ENCODE measurements at regions not wholly inside any gene's neighbourhood (a gene's known extent, or its start where the extent isn't known, plus 50 kb on each side); places are given as distances from the start of the nearest gene placed in this dataset.
"Not testable (repeated sequence)": the region's sequence is repeated elsewhere in the genome, so short reads cannot be mapped to it uniquely, and the experiment has no call there.

DNA sequence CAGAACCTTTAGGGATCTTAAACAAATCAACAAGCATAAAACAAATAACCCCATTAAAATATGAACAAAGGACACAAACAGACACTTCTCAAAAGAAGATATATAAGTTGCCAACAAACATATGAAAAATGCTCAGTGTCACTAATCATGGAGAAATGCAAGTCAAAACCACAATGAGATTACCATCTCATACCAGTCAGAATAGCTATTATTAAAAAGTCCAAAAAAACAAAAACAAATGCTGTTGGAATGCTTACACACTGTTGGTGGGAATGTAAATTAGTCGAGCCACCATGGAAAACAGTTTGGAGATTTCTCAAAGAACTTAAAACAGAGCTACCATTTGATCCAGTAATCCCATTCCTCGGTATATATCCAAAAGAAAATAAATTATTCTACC is 423.6 kb downstream of the OTOL1 start:
- DNase-seq = no peak

DNA sequence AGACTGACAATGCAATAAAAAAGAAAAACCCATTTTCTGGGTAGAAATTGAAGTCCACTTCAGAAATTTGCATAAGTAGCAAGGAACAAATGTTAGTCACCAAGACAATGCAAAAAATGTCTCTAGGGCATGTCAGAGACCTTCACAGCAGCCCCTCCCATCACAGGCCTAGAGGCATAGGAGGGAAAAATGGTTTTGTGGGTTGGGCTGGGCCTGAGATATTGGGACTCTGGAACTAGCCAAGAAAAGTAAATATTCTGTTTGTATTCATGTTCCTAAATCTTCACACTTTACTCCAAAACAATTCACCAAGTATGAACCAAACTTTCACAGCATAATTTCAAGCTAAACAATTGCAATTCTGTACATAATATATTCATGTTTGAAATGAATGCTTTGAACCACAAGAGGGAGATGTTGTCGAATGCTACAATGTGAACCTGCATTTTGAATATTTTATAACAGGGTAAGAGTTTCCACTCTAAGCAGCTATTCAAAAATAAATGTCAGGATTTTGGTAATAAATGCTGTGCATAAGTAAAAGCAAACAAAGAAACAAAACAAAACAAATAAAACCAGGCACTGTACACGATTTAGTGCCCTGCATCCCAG is 429.2 kb downstream of the OTOL1 start:
- DNase-seq = no peak

DNA sequence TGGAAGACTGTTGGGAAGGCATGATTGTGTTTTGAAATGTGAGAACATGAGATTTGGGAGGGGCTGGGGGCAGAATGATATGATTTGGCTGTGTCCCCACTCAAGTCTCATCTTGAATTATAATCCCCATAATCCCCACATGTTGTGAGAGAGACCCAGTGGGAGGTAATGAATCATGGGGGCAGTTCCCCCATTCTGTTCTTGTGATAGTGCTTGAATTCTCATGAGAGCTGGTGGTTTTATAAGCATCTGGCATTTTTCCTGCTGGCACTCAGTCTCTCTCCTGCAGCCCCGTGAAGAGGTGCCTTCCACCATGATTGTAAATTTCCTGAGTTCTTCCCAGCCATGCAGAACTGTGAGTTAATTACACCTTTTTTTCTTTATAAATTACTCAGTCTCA is 430.5 kb downstream of the OTOL1 start:
- no peak for DNase-seq

DNA sequence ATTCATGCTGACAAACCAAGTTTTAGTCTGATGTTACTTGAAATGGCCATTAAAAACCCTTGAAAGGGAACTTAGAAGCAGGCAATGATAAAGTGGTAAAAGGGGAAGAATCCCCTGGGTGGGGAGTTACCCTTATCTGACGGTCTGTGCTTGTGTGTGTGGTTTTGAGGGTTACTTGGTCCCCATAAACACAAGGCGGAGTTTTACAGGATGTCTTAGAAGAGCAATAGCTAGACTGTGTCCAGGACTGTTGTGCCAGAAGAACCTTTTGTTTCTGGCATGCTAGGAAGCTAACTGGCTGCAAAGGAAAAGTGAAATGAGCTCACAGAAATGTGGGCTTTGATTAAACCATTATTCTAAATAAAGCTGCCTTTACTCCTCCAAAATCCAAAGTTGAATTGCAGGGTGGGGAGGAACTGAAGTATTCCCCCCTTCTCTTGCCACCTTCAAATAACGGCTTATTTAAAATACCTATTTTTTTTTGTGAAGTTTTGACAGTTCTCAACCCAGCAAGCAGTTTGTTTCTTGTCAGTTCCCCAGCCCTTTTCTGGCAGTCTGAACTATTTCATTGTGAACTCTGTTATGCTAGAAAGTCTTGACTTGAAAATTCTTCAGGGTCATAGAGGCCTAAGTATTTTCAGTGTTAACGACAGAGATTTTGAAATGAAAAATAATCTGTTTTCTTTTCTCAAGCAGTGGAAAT is 443.5 kb downstream of the OTOL1 start:
- DNase-seq = peak; percentile 42

DNA sequence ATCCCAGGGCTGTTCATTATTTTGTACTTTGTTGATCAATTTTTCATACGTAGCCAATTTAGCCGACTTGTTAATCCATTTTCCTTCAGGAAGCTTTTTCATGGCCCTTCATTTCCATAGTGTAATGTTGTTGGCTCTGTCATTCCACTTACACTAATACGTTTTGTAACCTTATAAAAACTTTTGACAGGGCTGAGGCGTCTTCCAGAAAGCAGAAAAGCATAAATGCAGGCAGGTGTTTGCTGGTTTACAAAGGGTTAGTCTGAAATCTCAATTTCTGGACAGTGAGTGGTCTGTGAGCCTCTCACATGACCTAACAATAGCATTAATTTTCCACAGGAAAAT is 444.0 kb downstream of the OTOL1 start:
- DNase-seq = no peak

DNA sequence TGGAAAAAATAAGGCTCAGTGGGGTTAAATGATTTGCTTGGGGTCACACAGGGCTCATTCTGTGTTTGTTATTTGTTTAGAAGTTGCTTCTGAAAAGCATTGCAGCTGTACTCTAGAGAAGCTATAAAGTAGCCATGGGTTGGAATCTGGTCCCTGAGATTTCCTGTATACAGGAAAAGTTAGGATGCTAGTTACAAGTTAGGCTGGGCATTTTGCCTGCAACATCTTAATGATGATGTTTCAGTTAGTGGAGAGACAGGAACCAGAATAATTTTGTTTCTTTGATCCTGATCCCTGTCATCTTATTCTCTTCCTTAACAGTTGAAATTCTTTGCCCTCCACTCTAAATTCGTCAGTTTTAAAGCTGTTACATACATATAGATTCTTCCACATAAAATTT is 445.3 kb downstream of the OTOL1 start:
- DNase-seq = no peak

DNA sequence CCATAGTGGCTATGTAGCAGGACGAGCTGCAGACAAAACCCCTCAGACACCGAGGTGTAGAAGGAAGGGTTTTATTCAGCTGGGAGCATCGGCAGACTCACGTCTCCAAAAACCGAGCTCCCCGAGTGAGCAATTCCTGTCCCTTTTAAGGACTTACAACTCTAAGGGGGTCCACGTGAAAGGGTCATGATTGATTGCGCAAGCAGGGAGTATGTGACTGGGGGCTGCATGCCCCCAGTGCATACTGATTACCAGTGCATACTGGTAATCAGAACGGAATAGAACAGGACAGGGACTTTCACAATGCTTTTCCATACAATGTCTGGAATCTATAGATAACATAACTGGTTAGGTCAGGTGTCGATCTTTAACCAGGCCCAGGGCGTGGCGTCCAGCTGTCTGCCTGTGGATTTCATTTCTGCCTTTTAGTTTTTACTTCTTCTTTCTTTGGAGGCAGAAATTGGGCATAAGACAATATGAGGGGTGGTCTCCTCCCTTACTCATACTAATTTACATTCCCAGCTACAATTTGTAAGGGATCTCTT is 447.3 kb downstream of the OTOL1 start:
- not testable (repeated sequence) for DNase-seq

DNA sequence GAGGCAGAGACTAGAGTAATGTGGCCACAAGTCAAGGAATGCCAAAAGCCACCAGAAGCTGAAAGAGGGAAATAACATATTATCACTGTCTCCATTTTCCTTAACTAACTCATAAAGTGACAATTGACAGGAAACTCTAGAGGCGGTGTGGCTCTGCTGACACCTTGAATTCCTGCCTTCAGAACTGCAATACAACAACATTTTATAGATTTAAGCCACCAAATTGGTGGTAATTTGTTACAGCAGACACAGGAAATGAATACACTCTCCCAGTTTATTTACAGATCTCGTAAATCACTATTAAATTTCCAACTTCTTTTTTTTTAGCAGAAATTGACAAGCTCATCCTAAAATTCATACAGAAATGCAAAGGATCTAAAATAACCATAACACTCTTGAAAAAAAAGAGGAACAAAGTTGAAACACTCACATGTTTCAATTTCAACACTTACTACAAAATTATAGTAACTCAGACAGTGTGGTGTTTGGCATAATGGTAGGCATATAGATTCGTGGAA is 449.9 kb downstream of the OTOL1 start:
- no peak for DNase-seq

DNA sequence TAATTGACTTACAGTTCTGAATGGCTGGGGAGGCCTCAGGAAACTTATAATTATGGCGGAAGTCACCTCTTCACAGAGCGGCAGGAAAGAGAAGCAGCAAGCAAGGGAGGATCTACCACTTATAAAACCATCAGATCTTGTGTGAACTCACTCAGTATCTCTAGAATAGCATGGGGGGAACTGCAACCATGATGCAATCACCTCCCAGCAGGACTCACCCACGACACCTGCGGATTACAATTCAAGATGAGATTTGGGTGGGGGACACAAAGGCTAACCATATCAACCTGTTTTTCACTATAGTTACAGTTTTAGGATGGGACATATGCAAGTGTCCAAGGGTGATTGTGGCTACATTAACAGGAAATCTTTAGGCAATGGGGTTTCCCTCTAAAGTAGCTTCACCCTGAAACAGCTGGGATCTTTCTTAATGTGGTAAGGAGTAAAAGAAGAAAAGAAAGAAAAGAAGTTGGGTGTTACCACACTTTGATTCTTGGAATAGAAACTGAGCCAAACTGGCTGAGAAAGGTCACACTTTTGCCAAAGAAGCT is 453.8 kb downstream of the OTOL1 start:
- no peak for DNase-seq

DNA sequence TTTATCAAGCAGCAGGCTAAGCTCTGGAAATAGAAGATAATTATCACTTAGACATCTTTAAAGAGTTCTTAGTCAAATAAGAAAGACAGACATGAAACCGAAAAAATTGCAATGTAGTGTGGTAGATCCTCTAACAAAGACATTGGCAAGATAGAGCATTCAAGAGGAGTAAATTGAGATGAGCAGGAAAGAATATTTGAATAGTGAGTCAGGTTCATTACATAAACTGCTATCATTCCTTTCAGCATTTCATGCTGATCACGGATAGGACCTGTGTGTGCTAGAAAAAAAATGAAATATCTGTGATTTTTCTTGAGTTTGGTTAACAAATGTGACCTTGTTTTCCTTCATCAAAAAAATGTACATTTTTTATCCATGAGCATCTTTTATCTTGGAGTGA is 460.9 kb downstream of the OTOL1 start:
- DNase-seq = no peak

DNA sequence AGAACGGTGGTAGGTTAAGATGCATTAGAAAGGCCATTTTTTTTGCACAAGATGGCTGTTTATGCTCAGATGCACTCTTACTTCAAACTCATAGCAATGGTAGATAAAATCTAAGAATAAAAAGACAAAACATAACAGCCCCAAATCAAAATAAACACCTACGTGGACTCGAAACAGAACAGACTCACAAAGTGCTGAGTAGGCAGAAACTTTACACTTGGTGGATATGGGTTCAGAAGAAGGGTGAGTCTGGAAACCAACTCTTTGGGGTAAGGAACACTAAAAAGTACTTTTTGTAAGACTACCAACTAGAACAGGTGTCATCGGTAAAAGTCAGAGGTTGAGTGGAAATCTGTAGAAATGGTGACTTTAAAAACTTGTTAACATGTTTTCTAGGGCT is 468.2 kb downstream of the OTOL1 start:
- DNase-seq = no peak

DNA sequence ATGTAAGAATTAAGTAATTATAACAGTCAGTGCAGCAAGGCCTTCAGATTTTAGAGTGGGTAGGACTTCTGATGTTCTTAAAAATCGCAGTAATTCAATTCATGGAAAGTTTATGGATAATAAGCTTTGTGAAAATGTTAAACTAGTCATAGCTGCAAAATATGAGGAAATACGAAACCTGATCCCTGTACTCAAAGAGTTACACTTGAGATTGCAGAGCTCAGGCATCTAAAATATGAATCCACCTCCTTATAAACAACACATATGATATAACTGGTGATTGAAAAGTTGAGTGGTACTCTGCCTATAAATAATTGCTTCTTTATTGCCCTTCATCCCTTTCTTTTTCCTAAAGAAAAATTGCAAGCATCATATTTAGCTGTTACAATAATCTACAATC is 473.3 kb downstream of the OTOL1 start:
- DNase-seq = no peak

DNA sequence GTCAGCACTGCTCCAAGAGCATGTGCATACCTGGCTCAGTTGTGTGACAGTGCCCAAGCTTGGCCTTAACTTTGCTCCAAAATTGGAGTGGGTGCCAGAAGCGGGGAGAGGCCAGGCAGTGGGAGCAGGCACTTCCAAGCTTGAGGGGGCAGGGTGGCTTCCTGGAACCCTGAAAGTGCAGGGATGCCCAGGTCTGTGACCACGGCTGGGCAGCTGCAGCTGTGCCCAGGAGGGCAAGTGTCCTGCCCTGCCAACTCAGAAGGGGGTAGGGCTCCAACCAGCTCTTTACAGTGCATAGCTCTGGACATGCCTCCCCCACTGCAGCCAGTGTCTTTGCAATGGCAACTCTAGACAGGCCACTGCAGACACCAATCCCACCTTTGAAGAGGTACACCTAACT is 478.6 kb downstream of the OTOL1 start:
- no peak for DNase-seq

DNA sequence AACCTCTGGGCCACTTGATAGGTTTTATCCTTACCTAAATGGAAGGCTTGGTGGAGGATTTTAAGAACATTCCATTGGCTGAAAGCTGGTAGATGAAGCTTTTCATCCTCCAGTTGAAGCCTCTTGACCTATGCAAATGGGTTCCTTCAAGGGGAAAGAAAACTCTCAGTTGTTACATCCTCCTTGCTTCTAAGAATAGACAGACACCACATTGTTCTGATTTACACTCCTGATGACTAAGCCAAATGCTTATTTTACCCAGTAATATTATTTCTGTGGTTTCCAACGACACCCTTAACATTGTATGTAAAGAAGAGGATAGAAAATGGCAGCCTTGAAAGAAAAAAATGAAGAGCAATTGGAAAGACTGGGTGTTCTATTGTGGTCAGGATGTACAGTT is 480.5 kb downstream of the OTOL1 start:
- DNase-seq = no peak

DNA sequence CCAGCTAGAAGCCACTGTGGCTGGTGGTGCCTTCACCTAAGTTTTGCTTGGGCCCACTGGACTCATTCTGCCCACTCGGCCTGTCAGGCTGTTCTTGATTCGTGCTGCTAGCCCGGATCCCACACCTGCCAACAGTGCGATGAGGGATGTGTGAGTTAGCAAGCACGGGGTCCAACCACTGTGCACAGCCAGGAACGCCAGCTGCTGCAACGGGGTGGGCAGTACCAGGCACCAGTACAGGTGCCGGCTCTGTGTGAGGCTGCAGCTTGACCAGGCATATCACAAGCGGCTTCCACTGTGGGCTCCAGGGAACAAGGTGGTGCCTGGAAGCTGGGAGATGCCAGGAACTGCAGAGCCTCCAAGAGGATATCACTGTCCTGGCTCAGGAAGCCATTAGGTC is 481.2 kb downstream of the OTOL1 start:
- no peak for DNase-seq

DNA sequence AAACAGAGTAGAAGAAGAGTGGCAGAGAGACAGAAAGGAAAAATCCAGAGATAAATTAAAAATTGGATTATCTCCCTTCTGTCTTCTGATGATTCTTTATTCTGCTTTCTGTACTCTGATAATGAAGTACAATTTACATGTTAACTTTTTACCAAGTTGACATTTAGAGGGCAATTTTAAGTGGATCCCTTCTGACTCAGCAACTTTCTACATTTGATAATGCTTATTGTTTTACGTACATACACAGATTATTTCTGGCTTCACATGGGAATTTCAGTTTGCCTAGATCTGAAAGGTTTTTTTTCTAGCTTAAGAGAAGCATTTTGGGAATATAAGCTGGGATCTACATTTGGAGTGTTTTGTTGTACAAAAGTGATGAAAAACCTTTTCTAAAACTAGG is 491.3 kb downstream of the OTOL1 start:
- DNase-seq = no peak

DNA sequence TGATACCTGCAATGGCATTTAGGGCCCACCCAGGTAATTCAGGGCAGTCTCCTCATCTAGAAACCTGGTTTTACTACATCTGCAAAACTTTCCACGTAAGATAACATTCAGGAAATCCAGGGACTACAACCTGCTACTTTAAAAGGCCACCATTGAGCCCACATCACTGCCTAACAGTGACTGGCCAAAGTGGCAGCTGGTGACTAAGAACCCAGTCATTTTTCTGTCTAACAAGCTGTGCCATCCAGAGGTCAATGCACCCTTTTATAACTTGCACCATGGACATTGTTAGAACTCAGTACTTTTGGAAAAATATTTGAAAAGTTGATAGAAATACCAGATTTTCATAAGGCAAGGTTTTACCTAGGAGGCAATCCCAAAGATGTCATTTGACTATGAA is 492.4 kb downstream of the OTOL1 start:
- no peak for DNase-seq

DNA sequence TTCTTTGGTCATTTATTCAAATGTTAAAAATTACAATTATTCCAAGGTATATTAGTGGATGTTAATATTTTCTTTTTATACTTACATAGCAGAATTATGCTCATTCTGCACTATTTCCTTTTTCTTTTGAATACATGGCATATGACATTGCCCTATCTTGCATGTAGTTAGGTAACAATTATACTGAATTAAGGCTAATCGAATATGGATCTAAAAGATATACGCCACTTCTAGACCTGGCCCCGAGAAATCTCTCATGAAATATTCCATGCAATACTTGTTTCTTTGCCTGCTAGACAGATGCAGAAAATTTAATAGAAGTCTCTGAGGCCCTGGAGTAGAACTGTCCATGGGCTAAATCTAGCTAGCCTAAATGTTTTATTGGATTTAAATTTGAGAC is 493.4 kb downstream of the OTOL1 start:
- no peak for DNase-seq

DNA sequence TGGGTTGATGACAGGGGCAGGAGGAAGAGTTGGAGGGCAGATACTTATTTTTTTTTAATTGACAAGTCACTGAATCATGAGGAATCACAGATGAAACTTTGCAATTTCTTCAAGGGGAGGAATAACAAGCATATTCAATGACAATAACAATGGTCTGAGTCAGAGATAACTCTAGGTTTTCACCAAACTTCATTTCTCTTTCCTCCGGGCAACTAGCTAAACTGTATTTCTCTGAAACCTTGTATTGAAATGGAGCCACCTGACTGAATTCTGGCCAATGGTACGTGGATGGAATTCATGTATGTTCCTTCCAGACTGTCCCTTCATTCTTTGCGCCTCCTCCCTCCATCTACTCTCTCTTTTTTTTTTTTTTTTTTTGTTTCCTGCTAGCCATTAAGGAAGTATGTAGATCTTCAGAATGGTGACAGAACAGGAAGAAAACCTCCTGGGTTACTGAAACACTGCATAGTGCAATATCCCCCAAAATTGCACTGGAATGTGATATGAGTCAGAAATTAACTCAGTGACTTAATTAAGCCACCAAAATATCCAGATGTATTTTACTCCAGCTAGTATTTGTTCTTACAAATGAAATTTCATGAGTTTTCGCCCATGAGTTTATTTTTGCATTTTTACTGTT is 495.4 kb downstream of the OTOL1 start:
- no peak for DNase-seq

DNA sequence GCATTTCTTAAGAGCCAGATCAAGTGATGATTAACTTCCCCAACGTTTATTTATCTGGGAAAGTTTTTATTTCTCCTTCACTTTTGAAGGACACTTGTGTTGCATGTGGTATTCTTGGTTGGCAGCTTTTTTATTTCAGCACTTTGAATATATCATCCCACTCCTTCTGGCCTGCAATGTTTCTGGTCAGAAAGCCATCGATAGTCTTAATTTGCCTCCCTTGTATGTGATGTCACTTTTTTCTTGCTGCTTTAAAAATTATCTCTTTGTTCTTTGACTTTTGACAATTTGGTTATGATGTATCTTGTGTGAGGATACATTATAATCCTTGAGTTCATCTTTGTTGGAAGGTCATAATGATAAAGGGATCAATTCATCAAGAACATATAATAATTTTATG is 503.2 kb downstream of the OTOL1 start:
- DNase-seq = no peak

DNA sequence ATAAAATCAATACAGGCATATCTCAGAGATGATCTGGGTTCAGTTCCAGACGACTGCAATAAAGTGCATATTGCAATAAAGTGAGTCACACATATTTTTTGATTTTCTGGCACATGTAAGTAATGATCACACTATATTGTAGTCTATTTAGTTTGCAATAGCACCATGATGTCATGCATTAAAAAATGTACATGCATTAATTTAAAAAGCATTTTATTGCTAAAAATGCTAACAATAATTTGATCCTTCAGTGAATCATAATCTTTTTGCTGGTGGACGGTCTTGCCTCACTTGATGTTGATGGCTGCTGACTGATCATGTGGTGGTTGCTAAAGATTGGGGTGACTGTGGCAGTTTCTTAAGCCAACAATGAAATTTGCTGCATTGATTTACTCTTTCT is 511.1 kb downstream of the OTOL1 start:
- DNase-seq = no peak

DNA sequence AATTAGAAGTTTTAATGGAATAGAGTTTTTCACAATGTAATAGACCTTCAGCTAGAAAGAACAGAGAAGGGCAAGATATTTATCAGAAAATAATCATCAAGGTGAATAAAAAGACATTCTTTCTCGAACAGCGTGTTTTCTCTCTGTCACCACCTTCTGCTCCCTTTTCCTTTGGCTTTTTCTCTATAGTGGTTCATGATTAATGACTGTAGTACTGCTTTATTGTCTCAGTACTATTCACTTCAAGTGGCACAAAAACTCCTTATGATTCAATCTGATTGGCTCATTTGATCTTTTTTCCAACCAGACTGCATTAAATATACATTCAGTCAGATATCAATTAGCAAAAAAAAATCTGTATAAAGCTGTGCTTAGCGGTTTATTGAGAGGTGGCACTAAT is 516.0 kb downstream of the OTOL1 start:
- no peak for DNase-seq

DNA sequence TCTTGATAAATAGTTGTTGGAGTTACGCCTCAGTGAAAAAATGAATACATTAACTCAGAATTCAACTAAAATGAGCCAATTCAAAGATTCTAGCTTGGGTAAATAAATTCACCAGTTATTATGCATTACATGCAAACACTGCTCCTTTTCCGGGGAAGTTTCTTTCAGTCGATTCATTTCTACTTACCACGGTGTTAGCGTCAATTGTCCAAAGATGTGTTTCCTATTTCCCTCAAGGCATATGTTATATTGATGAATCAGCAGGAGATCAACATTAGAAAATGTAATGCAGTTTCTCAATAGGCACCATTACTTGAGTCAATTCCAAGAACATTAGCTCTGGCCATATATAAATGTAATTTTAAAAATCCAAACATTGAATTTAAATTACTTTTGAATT is 517.7 kb downstream of the OTOL1 start:
- no peak for DNase-seq

DNA sequence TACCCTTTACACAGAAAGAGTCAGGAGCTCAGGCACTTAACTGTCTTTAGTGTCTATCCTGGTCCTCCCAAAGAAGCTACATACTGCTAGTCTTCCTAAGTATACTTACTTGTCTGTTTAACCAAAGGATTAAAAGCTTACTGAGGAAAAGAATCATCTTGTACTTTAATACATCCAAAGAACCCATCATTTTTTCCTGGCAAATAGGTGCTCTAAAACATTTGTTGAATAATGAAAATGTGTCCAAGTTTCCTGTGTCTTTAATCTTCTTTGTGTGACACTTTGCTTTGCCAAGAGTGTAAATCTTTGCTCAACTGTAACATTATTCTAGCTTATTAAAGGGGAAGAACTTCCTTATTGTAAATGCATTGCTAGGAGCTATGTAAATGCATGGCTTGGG is 519.2 kb downstream of the OTOL1 start:
- no peak for DNase-seq
